ENCODE measurements at regions not wholly inside any gene's neighbourhood (a gene's known extent, or its start where the extent isn't known, plus 50 kb on each side); places are given as distances from the start of the nearest gene placed in this dataset.

DNA sequence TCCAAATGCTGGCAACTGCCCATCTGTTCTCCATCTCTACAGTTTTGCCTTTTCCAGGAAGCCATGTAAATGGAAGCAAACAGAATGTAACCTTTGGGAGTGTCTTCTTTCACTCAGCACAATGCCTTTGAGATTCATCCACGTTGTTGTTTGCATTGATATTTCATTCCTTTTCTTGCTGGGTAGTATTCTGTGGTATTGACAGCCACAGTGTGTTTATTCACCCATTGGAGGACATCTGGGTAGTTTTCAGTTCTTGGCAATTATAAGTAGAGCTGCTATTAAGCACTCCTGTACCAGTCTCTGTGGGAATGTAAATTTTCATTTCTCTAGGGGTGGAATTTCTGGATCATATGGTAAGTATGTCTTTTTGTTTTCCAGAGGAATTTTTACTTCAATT, 194.3 kb upstream of the RPS6KA3 start:
- H3K36me3 ChIP-seq: no peaks in the 10 kb centered on the region
- no peak for ATAC-seq
- no peak overlapping the region for H3K4me3 ChIP-seq
- H3K27ac ChIP-seq: no peak overlapping the region
- no peaks in the 10 kb centered on the region for H3K27me3 ChIP-seq
- H3K4me1 ChIP-seq: no peaks in the 10 kb centered on the region
- TF ChIP-seq EP300 (IDR thresholded peaks at IDR 0.05) (no peak), POLR2A (IDR thresholded peaks at IDR 0.05) (no peak), POLR2AphosphoS5 (IDR thresholded peaks at IDR 0.05) (no peak)
- WGBS, 2 donors (ENCODE audit: low coverage in 1 of 2): 0 to 20% methylated on average over 1 of the region's 1 CpG
- no peaks in the 10 kb centered on the region for H3K9me3 ChIP-seq

GRCh38 chrX:20459410-20460350, 193.0 kb upstream of the RPS6KA3 start:
- 52 to 100% methylated on average over 3 to 5 of the region's 6 CpGs for WGBS, 2 donors (ENCODE audit: low coverage in 1 of 2)
- H3K36me3 ChIP-seq: no peaks in the 10 kb centered on the region
- H3K27ac ChIP-seq: no peak overlapping the region
- H3K27me3 ChIP-seq: no peaks in the 10 kb centered on the region
- ATAC-seq: no peak
- H3K4me1 ChIP-seq: no peaks in the 10 kb centered on the region
- no peak overlapping the region for H3K4me3 ChIP-seq
- no peaks in the 10 kb centered on the region for H3K9me3 ChIP-seq
- TF ChIP-seq EP300 (IDR thresholded peaks at IDR 0.05): no peak
- TF ChIP-seq POLR2AphosphoS5 (IDR thresholded peaks at IDR 0.05): no peak
- TF ChIP-seq POLR2A (IDR thresholded peaks at IDR 0.05): no peak
- no peak for TF ChIP-seq CTCF (IDR thresholded peaks at IDR 0.05)

- Histone ChIP-seq H3K4me3 (no peak overlapping the region), H3K9me3 (no peaks in the 10 kb centered on the region), H3K36me3 (no peaks in the 10 kb centered on the region), H3K27ac (no peak overlapping the region), H3K4me1 (no peaks in the 10 kb centered on the region), H3K27me3 (no peaks in the 10 kb centered on the region)
- 83 to 100% methylated on average over 1 of the region's 1 CpG for WGBS, 2 donors (ENCODE audit: low coverage in 1 of 2)
- no peak for TF ChIP-seq POLR2A (IDR thresholded peaks at IDR 0.05)
- TF ChIP-seq POLR2AphosphoS5 (IDR thresholded peaks at IDR 0.05): no peak
- no peak for TF ChIP-seq CTCF (IDR thresholded peaks at IDR 0.05)
- no peak for TF ChIP-seq EP300 (IDR thresholded peaks at IDR 0.05)
- ATAC-seq: no peak
These were observed 190.3 kb upstream of the RPS6KA3 start for GRCh38 chrX:20456971-20457370.

DNA sequence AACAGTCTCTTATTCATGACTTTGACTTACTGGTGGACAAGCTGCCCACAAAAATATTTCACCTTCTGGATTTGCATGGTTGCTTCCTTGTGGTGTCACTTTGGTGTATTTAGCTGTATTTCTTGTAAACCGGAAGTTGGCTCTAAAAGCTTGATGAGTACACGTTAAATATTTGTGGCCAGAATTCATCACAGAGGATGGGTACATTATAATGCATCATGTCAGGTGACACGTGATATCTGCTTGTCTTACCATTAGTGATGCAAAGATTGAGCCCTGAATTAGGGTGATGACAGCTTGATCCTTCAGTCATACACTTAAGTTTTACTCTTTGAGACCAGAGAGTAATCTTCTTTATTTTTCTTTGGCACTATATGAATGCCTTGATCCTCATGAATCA, 188.3 kb upstream of the RPS6KA3 start:
- Histone ChIP-seq H3K4me1 (no peaks in the 10 kb centered on the region), H3K4me3 (no peak overlapping the region), H3K9me3 (no peaks in the 10 kb centered on the region), H3K36me3 (no peaks in the 10 kb centered on the region), H3K27me3 (no peaks in the 10 kb centered on the region), H3K27ac (no peak overlapping the region)
- TF ChIP-seq EP300 (IDR thresholded peaks at IDR 0.05): no peak
- TF ChIP-seq CTCF (IDR thresholded peaks at IDR 0.05): no peak
- WGBS, 2 donors (ENCODE audit: low coverage in 1 of 2): 53 to 60% methylated on average over 1 to 3 of the region's 3 CpGs
- ATAC-seq: no peak

GRCh38 chrX:20454117-20454516, 187.4 kb upstream of the RPS6KA3 start:
- 40% methylated on average over 1 of the region's 3 CpGs; no CpG with 5 or more reads in 1 of the 2 donors for WGBS, 2 donors (ENCODE audit: low coverage in 1 of 2)
- Histone ChIP-seq H3K4me1 (no peaks in the 10 kb centered on the region), H3K9me3 (no peaks in the 10 kb centered on the region), H3K27ac (no peak overlapping the region), H3K4me3 (no peak overlapping the region), H3K36me3 (no peaks in the 10 kb centered on the region), H3K27me3 (no peaks in the 10 kb centered on the region)
- no peak for ATAC-seq
- TF ChIP-seq CTCF (IDR thresholded peaks at IDR 0.05) (no peak), POLR2AphosphoS5 (IDR thresholded peaks at IDR 0.05) (no peak), EP300 (IDR thresholded peaks at IDR 0.05) (no peak), POLR2A (IDR thresholded peaks at IDR 0.05) (no peak)

All from gastroesophageal sphincter (tissue), 4 donors.